WERI-Rb-1 (cell line): ENCODE measurements at regions not wholly inside any gene's neighbourhood (a gene's known extent, or its start where the extent isn't known, plus 50 kb on each side); places are given as distances from the start of the nearest gene placed in this dataset.

Experiments used
- DNase-seq: peaks from one replicate; pipeline ENCODE4 v3.0.0-alpha.2; 2020
- H3K27ac ChIP-seq: fragments of 250-450 bp; sonication (Bioruptor Pico); 2 replicates; pipeline ENCODE4 v1.5.1; 2020; ENCODE audit warnings: mild to moderate bottlenecking, moderate library complexity
- H3K27me3 ChIP-seq: fragments of 250-450 bp; sonication (Bioruptor Pico); 2 replicates; pipeline ENCODE4 v1.5.1; 2021; ENCODE audit warnings: mild to moderate bottlenecking, low read depth, moderate library complexity; ENCODE audit not compliant: insufficient read depth, severe bottlenecking
- H3K36me3 ChIP-seq: fragments of 250-450 bp; sonication (Bioruptor Pico); 2 replicates; pipeline ENCODE4 v1.5.1; 2020; ENCODE audit warnings: mild to moderate bottlenecking, moderate library complexity
- H3K4me3 ChIP-seq: 2 replicates; pipeline ENCODE4 v1.5.1; 2011; ENCODE audit warnings: low read depth, mild to moderate bottlenecking, control low read depth, low read length
- H3K9me3 ChIP-seq: fragments of 250-450 bp; sonication (Bioruptor Pico); 2 replicates; pipeline ENCODE4 v1.5.1; 2021; ENCODE audit warnings: mild to moderate bottlenecking, moderate library complexity; ENCODE audit not compliant: severe bottlenecking
- TF ChIP-seq, protein P1 (sequence below): IDR thresholded peaks from 2 replicates; pipeline ENCODE4 v1.5.1; 2011; ENCODE audit warnings: low read depth, mild to moderate bottlenecking, control low read depth, inconsistent platforms, low read length

DNA sequence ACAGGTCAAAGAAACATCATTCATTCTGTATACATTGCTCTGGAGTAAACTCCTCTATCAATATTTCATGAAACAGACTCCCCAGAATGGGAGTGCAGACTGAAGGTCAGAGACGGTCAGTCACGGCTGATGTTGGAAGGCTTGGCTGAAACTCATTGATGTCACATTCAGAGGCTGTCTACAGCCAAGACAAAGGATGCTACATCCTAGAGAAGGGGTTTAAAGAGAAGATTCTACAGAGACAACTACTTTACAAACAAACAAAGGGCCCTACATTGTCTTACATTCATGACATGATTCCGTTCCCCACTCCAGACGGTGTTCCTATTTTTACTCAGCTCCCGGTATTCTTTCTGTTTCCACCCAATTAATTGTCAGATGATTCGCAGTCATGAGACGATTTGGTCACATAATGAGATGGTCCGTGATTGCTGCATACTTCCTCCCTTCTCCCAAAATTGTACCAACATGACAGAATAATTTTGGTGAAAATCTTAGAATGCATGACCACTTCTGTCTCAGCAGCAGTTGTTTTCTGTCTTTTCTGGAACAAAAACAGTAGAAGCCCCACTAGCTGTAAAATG, 73.8 kb upstream of the VAV3 start:
- Histone ChIP-seq H3K36me3 (no peaks in the 10 kb centered on the region), H3K27me3 (no peaks in the 10 kb centered on the region), H3K4me3 (no peak overlapping the region), H3K9me3 (no peaks in the 10 kb centered on the region), H3K27ac (no peak overlapping the region)
- DNase-seq: no peak
- TF ChIP-seq, protein P1, sequence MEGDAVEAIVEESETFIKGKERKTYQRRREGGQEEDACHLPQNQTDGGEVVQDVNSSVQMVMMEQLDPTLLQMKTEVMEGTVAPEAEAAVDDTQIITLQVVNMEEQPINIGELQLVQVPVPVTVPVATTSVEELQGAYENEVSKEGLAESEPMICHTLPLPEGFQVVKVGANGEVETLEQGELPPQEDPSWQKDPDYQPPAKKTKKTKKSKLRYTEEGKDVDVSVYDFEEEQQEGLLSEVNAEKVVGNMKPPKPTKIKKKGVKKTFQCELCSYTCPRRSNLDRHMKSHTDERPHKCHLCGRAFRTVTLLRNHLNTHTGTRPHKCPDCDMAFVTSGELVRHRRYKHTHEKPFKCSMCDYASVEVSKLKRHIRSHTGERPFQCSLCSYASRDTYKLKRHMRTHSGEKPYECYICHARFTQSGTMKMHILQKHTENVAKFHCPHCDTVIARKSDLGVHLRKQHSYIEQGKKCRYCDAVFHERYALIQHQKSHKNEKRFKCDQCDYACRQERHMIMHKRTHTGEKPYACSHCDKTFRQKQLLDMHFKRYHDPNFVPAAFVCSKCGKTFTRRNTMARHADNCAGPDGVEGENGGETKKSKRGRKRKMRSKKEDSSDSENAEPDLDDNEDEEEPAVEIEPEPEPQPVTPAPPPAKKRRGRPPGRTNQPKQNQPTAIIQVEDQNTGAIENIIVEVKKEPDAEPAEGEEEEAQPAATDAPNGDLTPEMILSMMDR: no peak

GRCh38 chr1:108036796-108037562, 72.0 kb upstream of the VAV3 start:
- no peak overlapping the region for H3K27ac ChIP-seq
- no peak overlapping the region for H3K4me3 ChIP-seq
- H3K36me3 ChIP-seq: no peaks in the 10 kb centered on the region
- H3K27me3 ChIP-seq: no peaks in the 10 kb centered on the region
- TF ChIP-seq, protein P1: no peak
- H3K9me3 ChIP-seq: no peaks in the 10 kb centered on the region
- no peak for DNase-seq

- Histone ChIP-seq H3K27me3 (no peaks in the 10 kb centered on the region), H3K4me3 (no peak overlapping the region), H3K27ac (no peak overlapping the region), H3K9me3 (no peaks in the 10 kb centered on the region), H3K36me3 (no peaks in the 10 kb centered on the region)
- DNase-seq: no peak
- TF ChIP-seq, protein P1: no peak
These were observed 69.4 kb upstream of the VAV3 start for GRCh38 chr1:108034396-108034795.

GRCh38 chr1:108033550-108033951, 68.6 kb upstream of the VAV3 start:
- no peak overlapping the region for H3K4me3 ChIP-seq
- no peak overlapping the region for H3K27ac ChIP-seq
- no peaks in the 10 kb centered on the region for H3K36me3 ChIP-seq
- H3K27me3 ChIP-seq: no peaks in the 10 kb centered on the region
- DNase-seq: no peak
- no peaks in the 10 kb centered on the region for H3K9me3 ChIP-seq
- TF ChIP-seq, protein P1: no peak

GRCh38 chr1:108028841-108029388, 63.9 kb upstream of the VAV3 start:
- TF ChIP-seq, protein P1: no peak
- Histone ChIP-seq H3K36me3 (no peaks in the 10 kb centered on the region), H3K4me3 (no peak overlapping the region), H3K27ac (no peak overlapping the region), H3K27me3 (peaks cover 4% of the 10 kb centered on the region), H3K9me3 (no peaks in the 10 kb centered on the region)
- DNase-seq: no peak
